ENCODE measurements at regions not wholly inside any gene's neighbourhood (a gene's known extent, or its start where the extent isn't known, plus 50 kb on each side); places are given as distances from the start of the nearest gene placed in this dataset.

DNA sequence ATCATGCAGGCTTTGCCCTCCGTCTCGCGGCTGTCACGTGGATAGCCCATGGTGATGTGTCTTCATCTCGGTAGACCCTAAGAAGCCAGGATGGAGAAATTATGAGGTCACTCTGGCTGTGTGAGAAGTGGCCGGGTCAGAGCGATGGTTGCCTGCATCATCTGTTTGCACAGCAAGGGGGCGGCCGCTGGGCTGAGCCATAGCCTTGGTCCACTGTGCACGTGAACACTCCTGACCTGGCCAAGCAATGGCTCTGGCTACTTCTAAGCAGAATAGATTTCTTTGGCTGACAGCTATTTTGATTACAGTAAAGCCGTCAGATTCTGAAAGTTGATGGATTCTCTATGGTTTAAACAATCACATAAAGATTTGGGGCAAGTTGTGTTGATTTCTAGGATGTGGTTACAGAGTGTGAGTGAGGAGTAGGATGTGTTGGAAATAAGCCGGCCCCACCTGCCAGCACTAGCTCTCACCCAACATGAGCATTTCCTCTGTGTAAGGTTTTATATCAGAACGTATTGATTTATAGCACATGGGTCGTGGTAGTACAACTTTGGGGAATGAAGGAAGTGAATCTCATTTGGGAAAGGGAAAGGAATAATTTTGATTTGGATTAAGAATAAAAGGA lies 214.4 kb upstream of the GPR26 start:
- Mint-ChIP-seq H3K36me3 (no peaks in the 10 kb centered on the region), H3K4me3 (no peak overlapping the region), H3K27me3 (ENCODE audit: insufficient read depth, low read depth) (peaks cover 3% of the 10 kb centered on the region), H3K27ac (no peak overlapping the region), H3K9me3 (no peaks in the 10 kb centered on the region), H3K4me1 (no peaks in the 10 kb centered on the region)
- Histone ChIP-seq H3K9ac (no peak overlapping the region), H3K79me2 (ENCODE audit: low read depth) (no peaks in the 10 kb centered on the region), H3K9me3 (ENCODE audit: low read depth) (no peaks in the 10 kb centered on the region), H3K4me1 (no peaks in the 10 kb centered on the region), H3K4me2 (no peak overlapping the region), H3K36me3 (no peaks in the 10 kb centered on the region), H3K4me3 (no peak overlapping the region), H3F3A (ENCODE audit: low read depth) (no peaks in the 10 kb centered on the region), H2AFZ (replicated peaks) (no peak overlapping the region), H3K27me3 (no peaks in the 10 kb centered on the region), H4K20me1 (ENCODE audit: low read depth) (no peaks in the 10 kb centered on the region), H3K27ac (no peak overlapping the region)
- peak; percentile 23 for DNase-seq (ENCODE audit: low spot score)
- TF ChIP-seq EZH2phosphoT487 (IDR thresholded peaks at IDR 0.05), result no peak
- no peak for TF ChIP-seq EZH2 (IDR thresholded peaks at IDR 0.05)
- TF ChIP-seq CTCF (IDR thresholded peaks at IDR 0.05), result no peak

DNA sequence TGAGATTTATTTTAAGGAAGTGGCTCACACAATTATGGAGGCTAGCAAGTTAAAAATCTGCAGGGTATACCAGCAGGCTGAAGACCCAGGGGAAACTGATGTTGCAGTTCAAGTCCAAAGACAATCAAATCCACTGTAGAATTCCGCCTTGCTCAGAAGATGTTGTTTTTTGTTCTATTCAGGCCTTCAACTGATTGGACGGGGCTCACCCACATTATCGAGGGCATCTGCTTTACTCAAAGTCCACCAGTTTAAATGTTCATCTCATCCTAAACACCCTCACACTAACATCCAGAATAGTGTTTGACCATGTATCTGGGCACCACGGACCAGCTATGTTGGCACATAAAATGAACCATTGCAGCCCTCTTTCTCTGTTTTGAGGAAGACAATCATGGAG lies 211.2 kb upstream of the GPR26 start:
- Histone ChIP-seq H4K20me1 (ENCODE audit: low read depth) (no peaks in the 10 kb centered on the region), H3K79me2 (ENCODE audit: low read depth) (no peaks in the 10 kb centered on the region), H2AFZ (replicated peaks) (no peak overlapping the region), H3K4me1 (peaks cover 8% of the 10 kb centered on the region), H3K27ac (no peak overlapping the region), H3K9me3 (ENCODE audit: low read depth) (no peaks in the 10 kb centered on the region), H3K36me3 (no peaks in the 10 kb centered on the region), H3K4me3 (no peak overlapping the region), H3K27me3 (no peaks in the 10 kb centered on the region), H3K4me2 (no peak overlapping the region), H3K9ac (no peak overlapping the region), H3F3A (ENCODE audit: low read depth) (peaks cover 13% of the 10 kb centered on the region)
- Mint-ChIP-seq H3K36me3 (no peaks in the 10 kb centered on the region), H3K27me3 (ENCODE audit: insufficient read depth, low read depth) (peaks cover 9% of the 10 kb centered on the region), H3K27ac (no peak overlapping the region), H3K4me3 (no peak overlapping the region), H3K4me1 (peaks cover 11% of the 10 kb centered on the region), H3K9me3 (no peaks in the 10 kb centered on the region)
- no peak for DNase-seq (ENCODE audit: low spot score)
- no peak for TF ChIP-seq EZH2 (IDR thresholded peaks at IDR 0.05)
- TF ChIP-seq CTCF (IDR thresholded peaks at IDR 0.05), result no peak
- no peak for TF ChIP-seq EZH2phosphoT487 (IDR thresholded peaks at IDR 0.05)

GRCh38 chr10:123455861-123456260 lies 210.3 kb upstream of the GPR26 start:
- H4K20me1 ChIP-seq (ENCODE audit: low read depth), result no peaks in the 10 kb centered on the region
- peaks cover 10% of the 10 kb centered on the region for H3K27me3 Mint-ChIP-seq (ENCODE audit: insufficient read depth, low read depth)
- H3K4me1 ChIP-seq, result peaks cover 11% of the 10 kb centered on the region
- H3K36me3 Mint-ChIP-seq, result no peaks in the 10 kb centered on the region
- H3K4me1 Mint-ChIP-seq, result peaks cover 12% of the 10 kb centered on the region
- no peak overlapping the region for H3K4me3 ChIP-seq
- no peak overlapping the region for H3K4me3 Mint-ChIP-seq
- peaks cover 15% of the 10 kb centered on the region for H3F3A ChIP-seq (ENCODE audit: low read depth)
- no peak overlapping the region for H2AFZ ChIP-seq (replicated peaks)
- no peaks in the 10 kb centered on the region for H3K36me3 ChIP-seq
- H3K27ac Mint-ChIP-seq, result no peak overlapping the region
- H3K9me3 Mint-ChIP-seq, result no peaks in the 10 kb centered on the region
- no peaks in the 10 kb centered on the region for H3K27me3 ChIP-seq
- no peak overlapping the region for H3K4me2 ChIP-seq
- H3K9ac ChIP-seq, result no peak overlapping the region
- no peak for TF ChIP-seq CTCF (IDR thresholded peaks at IDR 0.05)
- no peak for TF ChIP-seq EZH2phosphoT487 (IDR thresholded peaks at IDR 0.05)
- H3K9me3 ChIP-seq (ENCODE audit: low read depth), result no peaks in the 10 kb centered on the region
- H3K27ac ChIP-seq, result no peak overlapping the region
- no peak for DNase-seq (ENCODE audit: low spot score)
- H3K79me2 ChIP-seq (ENCODE audit: low read depth), result no peaks in the 10 kb centered on the region

Measured in neural progenitor cell (in vitro differentiated cells).